Sigmoid colon (tissue), 3 donors: ENCODE measurements at regions not wholly inside any gene's neighbourhood (a gene's known extent, or its start where the extent isn't known, plus 50 kb on each side); places are given as distances from the start of the nearest gene placed in this dataset.

Experiments used
- POLR2A ChIP-seq, 2 donors: fragments of 450-650 bp; IDR thresholded peaks; one replicate each; pipeline ENCODE4 v1.6.1; 2016; ENCODE audit warnings: antibody characterized with exemption in 2 of 2, mild to moderate bottlenecking in 2 of 2, moderate library complexity in 2 of 2
- TF ChIP-seq, protein P1 (sequence below), 4 experiments: fragments of 450-650 bp in 3 of 4; fragments of 200-600 bp in 1 of 4; IDR thresholded peaks; one replicate each; pipeline ENCODE4 v1.5.1; 2016 to 2019; ENCODE audit warnings: antibody characterized with exemption in 4 of 4, mild to moderate bottlenecking in 3 of 4, moderate library complexity in 2 of 4

DNA sequence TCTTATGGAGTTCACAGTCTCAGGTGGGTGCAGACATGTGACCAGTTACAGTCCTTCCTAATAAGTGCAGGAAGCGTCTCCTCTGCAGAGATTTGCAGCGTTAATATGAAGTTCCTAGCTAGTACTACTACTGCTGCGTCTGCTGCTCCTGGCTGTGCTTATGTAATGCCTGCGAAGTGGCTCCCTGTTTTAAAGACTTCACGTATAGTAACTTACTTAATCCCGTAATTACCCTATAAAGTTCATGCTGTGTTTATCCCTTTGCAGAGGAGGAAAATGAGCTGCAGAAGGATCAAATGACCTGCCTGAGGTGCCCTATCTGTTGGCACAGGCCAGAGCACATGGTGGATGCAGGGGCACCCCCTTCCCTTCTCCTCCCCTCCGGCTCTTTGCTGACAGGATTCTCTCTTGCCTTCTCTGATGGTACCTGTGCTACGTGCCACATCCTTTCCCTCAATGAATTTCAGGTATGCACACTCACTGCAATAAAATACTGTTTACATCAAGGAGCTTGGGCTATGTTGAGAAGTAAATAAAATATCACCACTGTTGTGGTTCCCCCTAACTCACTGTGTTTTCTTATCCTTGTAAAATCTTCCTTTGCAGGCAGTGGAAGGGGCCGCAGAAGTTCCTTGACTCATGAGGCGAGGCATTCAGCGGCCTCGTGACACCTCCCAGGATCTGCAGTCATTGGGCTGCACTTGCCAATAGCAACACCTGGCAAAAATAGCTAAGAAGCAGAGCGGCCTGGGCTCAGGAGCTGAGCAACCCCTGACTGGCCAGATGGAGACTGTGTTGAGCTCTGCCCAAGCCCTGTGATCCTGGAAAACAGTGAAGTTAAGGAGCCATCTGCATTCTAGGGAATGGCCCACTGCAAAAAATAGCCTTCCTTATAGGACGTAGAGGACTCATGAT lies 188.9 kb upstream of the ATP10A start:
- no peak for TF ChIP-seq POLR2A (IDR thresholded peaks at IDR 0.05)
- TF ChIP-seq, protein P1, sequence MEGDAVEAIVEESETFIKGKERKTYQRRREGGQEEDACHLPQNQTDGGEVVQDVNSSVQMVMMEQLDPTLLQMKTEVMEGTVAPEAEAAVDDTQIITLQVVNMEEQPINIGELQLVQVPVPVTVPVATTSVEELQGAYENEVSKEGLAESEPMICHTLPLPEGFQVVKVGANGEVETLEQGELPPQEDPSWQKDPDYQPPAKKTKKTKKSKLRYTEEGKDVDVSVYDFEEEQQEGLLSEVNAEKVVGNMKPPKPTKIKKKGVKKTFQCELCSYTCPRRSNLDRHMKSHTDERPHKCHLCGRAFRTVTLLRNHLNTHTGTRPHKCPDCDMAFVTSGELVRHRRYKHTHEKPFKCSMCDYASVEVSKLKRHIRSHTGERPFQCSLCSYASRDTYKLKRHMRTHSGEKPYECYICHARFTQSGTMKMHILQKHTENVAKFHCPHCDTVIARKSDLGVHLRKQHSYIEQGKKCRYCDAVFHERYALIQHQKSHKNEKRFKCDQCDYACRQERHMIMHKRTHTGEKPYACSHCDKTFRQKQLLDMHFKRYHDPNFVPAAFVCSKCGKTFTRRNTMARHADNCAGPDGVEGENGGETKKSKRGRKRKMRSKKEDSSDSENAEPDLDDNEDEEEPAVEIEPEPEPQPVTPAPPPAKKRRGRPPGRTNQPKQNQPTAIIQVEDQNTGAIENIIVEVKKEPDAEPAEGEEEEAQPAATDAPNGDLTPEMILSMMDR (IDR thresholded peaks at IDR 0.05): no peak
